ENCODE measurements at regions not wholly inside any gene's neighbourhood (a gene's known extent, or its start where the extent isn't known, plus 50 kb on each side); places are given as distances from the start of the nearest gene placed in this dataset.

- ChIA-PET CTCF (interaction anchor here (1.1 kb wide), 1 partner anchor 34 kb away, joined by 3 read pairs; no protein-coding TSS in a partner anchor), POLR2A (no interaction called here)
- TF ChIP-seq CTCF (IDR thresholded peaks at IDR 0.05; ENCODE audit: control extremely low read depth, extremely low read depth, low read depth, missing control alignments): no peak
- DNase-seq (ENCODE audit: extremely low spot score): no peak
These were observed 220.5 kb upstream of the B3GAT1 start for GRCh38 chr11:134632347-134633119.

GRCh38 chr11:134630861-134631260 is 218.8 kb upstream of the B3GAT1 start:
- CTCF ChIA-PET: no interaction called here
- TF ChIP-seq CTCF (IDR thresholded peaks at IDR 0.05; ENCODE audit: control extremely low read depth, extremely low read depth, low read depth, missing control alignments): no peak
- no peak for DNase-seq (ENCODE audit: extremely low spot score)
- POLR2A ChIA-PET: no interaction called here

GRCh38 chr11:134628426-134628825 is 216.4 kb upstream of the B3GAT1 start:
- no peak for DNase-seq (ENCODE audit: extremely low spot score)
- no peak for TF ChIP-seq CTCF (IDR thresholded peaks at IDR 0.05; ENCODE audit: control extremely low read depth, extremely low read depth, low read depth, missing control alignments)
- ChIA-PET CTCF (no interaction called here), POLR2A (no interaction called here)

GRCh38 chr11:134626032-134626431 is 214.0 kb upstream of the B3GAT1 start:
- POLR2A ChIA-PET: no interaction called here
- CTCF ChIA-PET: interaction anchor here (1.5 kb wide), 1 partner anchor 55 kb away, joined by 4 read pairs; no protein-coding TSS in a partner anchor
- DNase-seq (ENCODE audit: extremely low spot score): no peak
- no peak for TF ChIP-seq CTCF (IDR thresholded peaks at IDR 0.05; ENCODE audit: control extremely low read depth, extremely low read depth, low read depth, missing control alignments)

GRCh38 chr11:134625631-134626030 is 213.6 kb upstream of the B3GAT1 start:
- TF ChIP-seq CTCF (IDR thresholded peaks at IDR 0.05; ENCODE audit: control extremely low read depth, extremely low read depth, low read depth, missing control alignments): no peak
- no peak for DNase-seq (ENCODE audit: extremely low spot score)
- ChIA-PET POLR2A (no interaction called here), CTCF (interaction anchor here (1.5 kb wide), 1 partner anchor 54 kb away, joined by 4 read pairs; no protein-coding TSS in a partner anchor)

- DNase-seq (ENCODE audit: extremely low spot score): no peak
- ChIA-PET CTCF (interaction anchor here (1.5 kb wide), 1 partner anchor 54 kb away, joined by 4 read pairs; no protein-coding TSS in a partner anchor), POLR2A (no interaction called here)
- TF ChIP-seq CTCF (IDR thresholded peaks at IDR 0.05; ENCODE audit: control extremely low read depth, extremely low read depth, low read depth, missing control alignments): no peak
These were observed 213.1 kb upstream of the B3GAT1 start for GRCh38 chr11:134625151-134625550.

All from GM10248 (cell line).